K562 (cell line): ENCODE measurements at regions not wholly inside any gene's neighbourhood (a gene's known extent, or its start where the extent isn't known, plus 50 kb on each side); places are given as distances from the start of the nearest gene placed in this dataset.

Experiments used
- ATAC-seq: fragments of 200-7000 bp; cut with Tn5 transposase; 3 replicates; pipeline ENCODE4 v1.9.1; 2020; ENCODE audit warnings: moderate library complexity
- BruUV-seq: library from RNA; stranded (reverse); fragments of 400-500 nt; replicated peaks from 2 replicates; lab custom pipeline; 2021; lab: Mats Ljungman, UMichigan
- CTCF ChIA-PET: fragments of 300-600 bp; formaldehyde crosslinking; extraction: SDS; loops from one replicate; lab custom pipeline; 2021; ENCODE audit warnings: low intra/inter-chr PET ratio; lab: Yijun Ruan, JAX
- POLR2A ChIA-PET: fragments of 300-600, 350-650 bp; sonication (Branson Sonifier 250); formaldehyde crosslinking; extraction: SDS; loops from one replicate; lab custom pipeline; 2021; ENCODE audit warnings: antibody characterized with exemption, inconsistent platforms; lab: Yijun Ruan, JAX
- DNase-seq, 4 experiments: peaks; one replicate each; pipeline versions ENCODE4 v3.0.0 to v3.0.0-alpha.2; 2011 to 2018; ENCODE audit warnings: low spot score in 3 of 4, mixed read lengths in 3 of 4; ENCODE audit errors: extremely low read depth in 1 of 4
- FAIRE-seq: peaks from 2 replicates; lab custom pipeline; 2011; peaks lifted over from hg19 to GRCh38; lab: Jason Lieb, UNC
- H2AFZ ChIP-seq: 2 replicates; pipeline ENCODE4 v1.6.0; 2011; ENCODE audit warnings: low read depth, low read length, control low read depth, inconsistent platforms
- H3K27ac ChIP-seq: fragments of 200-600 bp; 3 replicates; pipeline ENCODE4 v1.8.0; 2011; ENCODE audit warnings: low read depth, mild to moderate bottlenecking, control low read depth, inconsistent platforms, low read length, moderate library complexity, mixed read lengths; ENCODE audit errors: extremely low read depth
- H3K27me3 ChIP-seq, 2 experiments: fragments of 300-600 bp in 1 of 2; 2 replicates in 1 of 2; 3 replicates in 1 of 2; pipeline versions ENCODE4 v1.6.0 to v1.8.0; 2011; ENCODE audit warnings: inconsistent platforms in 2 of 2, low read length in 2 of 2, mild to moderate bottlenecking in 1 of 2, mixed read lengths in 1 of 2, moderate library complexity in 1 of 2; ENCODE audit not compliant: control insufficient read depth in 2 of 2, insufficient read depth in 2 of 2
- H3K36me3 ChIP-seq: fragments of 300-600 bp; 3 replicates; pipeline ENCODE4 v1.8.0; 2011; ENCODE audit warnings: mild to moderate bottlenecking, low read length, inconsistent platforms; ENCODE audit not compliant: control insufficient read depth, insufficient read depth
- H3K4me1 ChIP-seq, 2 experiments: fragments of 200-600 bp in 1 of 2; replicated peaks in 1 of 2; 2 replicates in 1 of 2; 3 replicates in 1 of 2; pipeline versions ENCODE4 v1.5.1 to v1.8.0; 2011; ENCODE audit warnings: inconsistent platforms in 2 of 2, low read length in 2 of 2, mild to moderate bottlenecking in 1 of 2, mixed read lengths in 1 of 2, moderate library complexity in 1 of 2; ENCODE audit not compliant: control insufficient read depth in 2 of 2, insufficient read depth in 2 of 2
- H3K4me2 ChIP-seq: 2 replicates; pipeline ENCODE4 v1.6.1; 2011; ENCODE audit warnings: low read length, control low read depth, inconsistent platforms, mixed read lengths; ENCODE audit not compliant: insufficient read depth
- H3K4me3 ChIP-seq: fragments of 200-600 bp; sonication (generic), shearing (Covaris generic); 2 replicates; pipeline ENCODE4 v1.5.1; 2016; ENCODE audit warnings: control low read depth, inconsistent platforms
- H3K79me2 ChIP-seq: fragments of 200-600 bp; 3 replicates; pipeline ENCODE4 v1.8.0; 2011; ENCODE audit warnings: low read length, inconsistent platforms; ENCODE audit not compliant: control insufficient read depth, insufficient read depth
- H3K9ac ChIP-seq, 2 experiments: 2 replicates each; pipeline versions ENCODE4 v1.6.0 to v1.6.1; 2011; ENCODE audit warnings: low read depth in 2 of 2, low read length in 2 of 2, control low read depth in 1 of 2, inconsistent platforms in 1 of 2, mild to moderate bottlenecking in 1 of 2, mixed read lengths in 1 of 2; ENCODE audit not compliant: insufficient read depth in 1 of 2
- H3K9me1 ChIP-seq: one replicate; pipeline ENCODE4 v1.6.0; 2011; ENCODE audit warnings: inconsistent platforms, mild to moderate bottlenecking, low read length, moderate library complexity; ENCODE audit not compliant: control insufficient read depth, insufficient read depth
- H3K9me3 ChIP-seq: replicated peaks from 2 replicates; pipeline ENCODE4 v1.5.1; 2011; ENCODE audit warnings: low read depth, low read length, inconsistent platforms; ENCODE audit not compliant: control insufficient read depth, insufficient read depth
- H4K20me1 ChIP-seq: replicated peaks from 2 replicates; pipeline ENCODE4 v1.6.1; 2011; ENCODE audit warnings: low read length, inconsistent platforms, mixed read lengths; ENCODE audit not compliant: control insufficient read depth, insufficient read depth
- ARID2 ChIP-seq: fragments of 450-650 bp; IDR thresholded peaks from 2 replicates; pipeline ENCODE4 v1.6.1; 2017; ENCODE audit warnings: antibody characterized with exemption, mild to moderate bottlenecking
- FOXO4 ChIP-seq: fragments of 450-650 bp; formaldehyde crosslinking; IDR thresholded peaks from 2 replicates; pipeline ENCODE4 v1.4.0; 2020; ENCODE audit warnings: mild to moderate bottlenecking, moderate library complexity
- GTF2F1 ChIP-seq: IDR thresholded peaks from 2 replicates; pipeline ENCODE4 v1.6.1; 2011; ENCODE audit warnings: low read depth, low read length, improper control_type of control experiment
- HNRNPH1 ChIP-seq: fragments of 200-400 bp; formaldehyde crosslinking; optimal IDR thresholded peaks from 2 replicates; pipeline ENCODE3; 2017; ENCODE audit warnings: low read depth, mild to moderate bottlenecking, low read length, moderate library complexity
- TAF1 ChIP-seq: IDR thresholded peaks from 2 replicates; pipeline ENCODE4 v1.6.1; 2011; ENCODE audit warnings: mild to moderate bottlenecking, low read length, moderate library complexity; ENCODE audit not compliant: insufficient read depth, control insufficient read depth, severe bottlenecking; ENCODE audit errors: extremely low read depth
- ZNF263 ChIP-seq: sonication (generic); formaldehyde crosslinking; IDR thresholded peaks from 2 replicates; pipeline ENCODE4 v1.8.0; 2022; ENCODE audit warnings: mild to moderate bottlenecking, missing genetic modification reagents, borderline replicate concordance
- WGBS: fragments of 100-300 bp; shearing (Covaris generic); methylation state at CpG from one replicate; pipeline ENCODE4 v1.1.6; 2016; ENCODE audit warnings: low coverage, mixed read lengths; ENCODE audit not compliant: insufficient coverage; ENCODE audit errors: missing lambda C conversion rate; 5-methylcytosine and 5-hydroxymethylcytosine counted together
- in situ Hi-C: fragments of 300-500 bp; cut with MboI; formaldehyde crosslinking; loops from 4 replicates; pipeline ENCODE4 v1.15.0; 2018; ENCODE audit warnings: inconsistent platforms, mixed read lengths
- intact Hi-C: fragments of 100-400 bp; cut with micrococcal nuclease; formaldehyde crosslinking; loops from 2 replicates; pipeline ENCODE4 v1.14.2; 2022
- TF ChIP-seq, protein P1 (sequence below): fragments of 250-450 bp; sonication (Bioruptor Pico); IDR thresholded peaks from 2 replicates; pipeline ENCODE4 v1.5.0; 2020; ENCODE audit warnings: mild to moderate bottlenecking, borderline replicate concordance
- TF ChIP-seq, protein P2 (sequence below): IDR thresholded peaks from 2 replicates; pipeline ENCODE4 v1.6.1; 2014; ENCODE audit warnings: antibody characterized with exemption

- H3K9ac ChIP-seq: no peak overlapping the region
- FAIRE-seq: no peak
- ChIA-PET POLR2A (interaction anchor here (1.0 kb wide), 1 partner anchor 29 kb away, joined by 3 read pairs; no protein-coding TSS in a partner anchor), CTCF (no interaction called here)
- ATAC-seq: no peak
- DNase-seq: no peak
- H3K27me3 ChIP-seq: no peaks in the 10 kb centered on the region
- intact Hi-C loops: no loop called here
- H3K4me3 ChIP-seq: no peak overlapping the region
- in situ Hi-C loops: no loop called here
- 92% methylated on average over 13 of the region's 13 CpGs for WGBS
- H3K9me3 ChIP-seq: no peaks in the 10 kb centered on the region
- H4K20me1 ChIP-seq: 0 out of 2 replicates have a peak, but pooled peaks cover 5% of the 10 kb centered on the region
- no TSS peak for BruUV-seq
- peaks cover 12% of the 10 kb centered on the region; the same call in 2 of the 3 replicates for H3K36me3 ChIP-seq
- no peak overlapping the region for H3K4me2 ChIP-seq
- peaks cover 6% of the 10 kb centered on the region for H3K9me1 ChIP-seq
- peaks cover 0 to 36% of the 10 kb centered on the region in 2 experiments; a peak in 2 of 5 replicates for H3K4me1 ChIP-seq
- H2AFZ ChIP-seq: no peak overlapping the region
- H3K27ac ChIP-seq: no peak overlapping the region
- no peaks in the 10 kb centered on the region for H3K79me2 ChIP-seq
- TF ChIP-seq ARID2: no peak
- no peak for TF ChIP-seq ZNF263 (CRISPR knock-in tag)
- TF ChIP-seq, protein P1, sequence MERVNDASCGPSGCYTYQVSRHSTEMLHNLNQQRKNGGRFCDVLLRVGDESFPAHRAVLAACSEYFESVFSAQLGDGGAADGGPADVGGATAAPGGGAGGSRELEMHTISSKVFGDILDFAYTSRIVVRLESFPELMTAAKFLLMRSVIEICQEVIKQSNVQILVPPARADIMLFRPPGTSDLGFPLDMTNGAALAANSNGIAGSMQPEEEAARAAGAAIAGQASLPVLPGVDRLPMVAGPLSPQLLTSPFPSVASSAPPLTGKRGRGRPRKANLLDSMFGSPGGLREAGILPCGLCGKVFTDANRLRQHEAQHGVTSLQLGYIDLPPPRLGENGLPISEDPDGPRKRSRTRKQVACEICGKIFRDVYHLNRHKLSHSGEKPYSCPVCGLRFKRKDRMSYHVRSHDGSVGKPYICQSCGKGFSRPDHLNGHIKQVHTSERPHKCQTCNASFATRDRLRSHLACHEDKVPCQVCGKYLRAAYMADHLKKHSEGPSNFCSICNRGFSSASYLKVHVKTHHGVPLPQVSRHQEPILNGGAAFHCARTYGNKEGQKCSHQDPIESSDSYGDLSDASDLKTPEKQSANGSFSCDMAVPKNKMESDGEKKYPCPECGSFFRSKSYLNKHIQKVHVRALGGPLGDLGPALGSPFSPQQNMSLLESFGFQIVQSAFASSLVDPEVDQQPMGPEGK (CRISPR knock-in tag): no peak
- no peak for TF ChIP-seq FOXO4
- TF ChIP-seq GTF2F1: no peak
- TF ChIP-seq HNRNPH1: no peak
- no peak for TF ChIP-seq TAF1
- TF ChIP-seq, protein P2, sequence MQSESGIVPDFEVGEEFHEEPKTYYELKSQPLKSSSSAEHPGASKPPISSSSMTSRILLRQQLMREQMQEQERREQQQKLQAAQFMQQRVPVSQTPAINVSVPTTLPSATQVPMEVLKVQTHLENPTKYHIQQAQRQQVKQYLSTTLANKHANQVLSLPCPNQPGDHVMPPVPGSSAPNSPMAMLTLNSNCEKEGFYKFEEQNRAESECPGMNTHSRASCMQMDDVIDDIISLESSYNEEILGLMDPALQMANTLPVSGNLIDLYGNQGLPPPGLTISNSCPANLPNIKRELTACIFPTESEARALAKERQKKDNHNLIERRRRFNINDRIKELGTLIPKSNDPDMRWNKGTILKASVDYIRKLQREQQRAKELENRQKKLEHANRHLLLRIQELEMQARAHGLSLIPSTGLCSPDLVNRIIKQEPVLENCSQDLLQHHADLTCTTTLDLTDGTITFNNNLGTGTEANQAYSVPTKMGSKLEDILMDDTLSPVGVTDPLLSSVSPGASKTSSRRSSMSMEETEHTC: no peak
These were observed 112.7 kb downstream of the NCOR2 start for GRCh38 chr12:124454735-124455134.
